ENCODE measurements at regions not wholly inside any gene's neighbourhood (a gene's known extent, or its start where the extent isn't known, plus 50 kb on each side); places are given as distances from the start of the nearest gene placed in this dataset.

DNA sequence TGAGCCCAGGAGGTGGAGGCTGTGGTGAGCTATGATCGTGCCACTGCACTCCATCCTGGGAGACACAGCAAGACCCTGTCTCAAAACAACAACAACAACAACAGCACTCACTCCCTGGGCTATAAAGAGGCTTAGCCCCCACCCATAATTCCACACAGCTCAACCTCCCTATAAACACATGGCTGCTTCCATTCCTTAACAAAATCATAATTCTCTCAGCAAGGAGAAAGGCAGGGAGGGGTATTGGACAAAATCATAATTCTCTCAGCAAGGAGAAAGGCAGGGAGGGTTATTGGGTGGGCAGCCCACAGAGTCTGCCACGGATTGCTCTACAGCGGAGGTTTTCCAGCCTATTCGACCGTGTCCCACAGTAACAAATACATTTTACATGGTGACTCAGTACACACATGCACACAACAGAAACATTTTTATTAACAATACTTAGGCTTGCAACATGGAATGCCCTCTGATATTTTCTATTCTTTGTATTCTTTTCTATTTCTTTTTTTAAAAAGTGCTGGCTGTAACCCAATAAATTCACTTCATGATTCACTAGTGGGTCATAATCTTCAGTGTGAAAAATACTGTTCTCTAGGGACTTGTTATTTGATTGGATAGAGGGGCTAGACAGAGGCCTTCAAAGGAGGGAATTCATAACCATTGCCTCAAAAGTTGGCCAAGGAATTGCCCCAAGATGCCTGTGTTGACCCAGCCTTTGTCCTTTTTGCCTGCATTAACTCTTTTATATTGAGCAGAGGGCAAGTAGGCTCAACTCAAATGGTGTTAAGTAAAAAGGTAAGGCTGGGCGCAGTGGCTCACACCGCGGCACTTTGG lies 50.6 kb upstream of the ZMYND8 start:
- Histone ChIP-seq H3K27me3 (replicated peaks; ENCODE audit: insufficient read depth, low read length) (no peaks in the 10 kb centered on the region), H3K36me3 (replicated peaks; ENCODE audit: insufficient read depth, low read length) (no peaks in the 10 kb centered on the region), H3K9me2 (replicated peaks; ENCODE audit: insufficient read depth, low read length) (no peaks in the 10 kb centered on the region), H3F3A (ENCODE audit: insufficient read depth, low read length) (peaks cover 4% of the 10 kb centered on the region), H2AFZ (ENCODE audit: low read length) (no peak overlapping the region), H3K4me2 (ENCODE audit: low read depth, low read length) (no peak overlapping the region), H3K4me3 (ENCODE audit: low read length) (no peak overlapping the region), H3K79me2 (ENCODE audit: low read length) (no peaks in the 10 kb centered on the region), H3K4me1 (ENCODE audit: low read length) (peaks cover 17% of the 10 kb centered on the region), H3K9ac (ENCODE audit: low read length) (no peak overlapping the region), H3K27ac (ENCODE audit: low read length) (no peak overlapping the region), H4K20me1 (ENCODE audit: insufficient read depth, low read length) (no peaks in the 10 kb centered on the region), H3K9me3 (replicated peaks; ENCODE audit: insufficient read depth, low read length) (no peaks in the 10 kb centered on the region)
- DNase-seq: no peak
- TF ChIP-seq EZH2 (optimal IDR thresholded peaks at IDR 0.05; ENCODE audit: low read depth, low read length) (no peak), EZH2phosphoT487 (IDR thresholded peaks at IDR 0.05; ENCODE audit: low read length) (no peak)
- TF ChIP-seq, protein P1, sequence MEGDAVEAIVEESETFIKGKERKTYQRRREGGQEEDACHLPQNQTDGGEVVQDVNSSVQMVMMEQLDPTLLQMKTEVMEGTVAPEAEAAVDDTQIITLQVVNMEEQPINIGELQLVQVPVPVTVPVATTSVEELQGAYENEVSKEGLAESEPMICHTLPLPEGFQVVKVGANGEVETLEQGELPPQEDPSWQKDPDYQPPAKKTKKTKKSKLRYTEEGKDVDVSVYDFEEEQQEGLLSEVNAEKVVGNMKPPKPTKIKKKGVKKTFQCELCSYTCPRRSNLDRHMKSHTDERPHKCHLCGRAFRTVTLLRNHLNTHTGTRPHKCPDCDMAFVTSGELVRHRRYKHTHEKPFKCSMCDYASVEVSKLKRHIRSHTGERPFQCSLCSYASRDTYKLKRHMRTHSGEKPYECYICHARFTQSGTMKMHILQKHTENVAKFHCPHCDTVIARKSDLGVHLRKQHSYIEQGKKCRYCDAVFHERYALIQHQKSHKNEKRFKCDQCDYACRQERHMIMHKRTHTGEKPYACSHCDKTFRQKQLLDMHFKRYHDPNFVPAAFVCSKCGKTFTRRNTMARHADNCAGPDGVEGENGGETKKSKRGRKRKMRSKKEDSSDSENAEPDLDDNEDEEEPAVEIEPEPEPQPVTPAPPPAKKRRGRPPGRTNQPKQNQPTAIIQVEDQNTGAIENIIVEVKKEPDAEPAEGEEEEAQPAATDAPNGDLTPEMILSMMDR (IDR thresholded peaks at IDR 0.05; ENCODE audit: low read length): no peak

DNA sequence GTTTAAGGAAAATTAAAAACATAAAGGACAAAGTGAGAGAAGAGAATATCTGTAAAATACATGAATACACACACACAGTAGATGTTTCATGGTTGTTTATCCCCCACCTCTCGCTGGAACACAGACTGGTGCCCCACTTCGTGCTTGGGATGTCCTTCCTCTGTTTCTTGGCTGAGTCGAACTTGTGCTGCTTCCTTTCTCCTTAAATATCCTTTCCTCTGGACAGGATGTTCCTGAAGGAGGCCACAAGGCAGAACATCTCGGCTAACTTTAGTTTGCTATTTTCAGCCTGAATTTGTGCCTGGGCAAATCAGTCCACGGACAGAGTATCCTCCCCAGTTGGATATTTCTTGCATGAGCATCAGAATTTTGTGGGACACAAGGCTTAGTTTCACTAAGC lies 54.7 kb upstream of the ZMYND8 start:
- H3F3A ChIP-seq (ENCODE audit: insufficient read depth, low read length): peaks cover 35% of the 10 kb centered on the region
- no peak overlapping the region for H3K27ac ChIP-seq (ENCODE audit: low read length)
- no peak overlapping the region for H3K9ac ChIP-seq (ENCODE audit: low read length)
- no peak for DNase-seq
- H4K20me1 ChIP-seq (ENCODE audit: insufficient read depth, low read length): no peaks in the 10 kb centered on the region
- peak overlapping the region; percentile 37; the same call in 1 of the 2 replicates for H3K4me2 ChIP-seq (ENCODE audit: low read depth, low read length)
- no peaks in the 10 kb centered on the region for H3K9me3 ChIP-seq (replicated peaks; ENCODE audit: insufficient read depth, low read length)
- no peaks in the 10 kb centered on the region for H3K79me2 ChIP-seq (ENCODE audit: low read length)
- no peak overlapping the region for H3K4me3 ChIP-seq (ENCODE audit: low read length)
- no peaks in the 10 kb centered on the region for H3K36me3 ChIP-seq (replicated peaks; ENCODE audit: insufficient read depth, low read length)
- peaks cover 44% of the 10 kb centered on the region for H3K4me1 ChIP-seq (ENCODE audit: low read length)
- TF ChIP-seq EZH2 (optimal IDR thresholded peaks at IDR 0.05; ENCODE audit: low read depth, low read length) (no peak), EZH2phosphoT487 (IDR thresholded peaks at IDR 0.05; ENCODE audit: low read length) (no peak)
- TF ChIP-seq, protein P1 (IDR thresholded peaks at IDR 0.05; ENCODE audit: low read length): no peak
- no peaks in the 10 kb centered on the region for H3K27me3 ChIP-seq (replicated peaks; ENCODE audit: insufficient read depth, low read length)
- peak overlapping the region; percentile 57; the same call in 1 of the 2 replicates for H2AFZ ChIP-seq (ENCODE audit: low read length)
- H3K9me2 ChIP-seq (replicated peaks; ENCODE audit: insufficient read depth, low read length): no peaks in the 10 kb centered on the region

DNA sequence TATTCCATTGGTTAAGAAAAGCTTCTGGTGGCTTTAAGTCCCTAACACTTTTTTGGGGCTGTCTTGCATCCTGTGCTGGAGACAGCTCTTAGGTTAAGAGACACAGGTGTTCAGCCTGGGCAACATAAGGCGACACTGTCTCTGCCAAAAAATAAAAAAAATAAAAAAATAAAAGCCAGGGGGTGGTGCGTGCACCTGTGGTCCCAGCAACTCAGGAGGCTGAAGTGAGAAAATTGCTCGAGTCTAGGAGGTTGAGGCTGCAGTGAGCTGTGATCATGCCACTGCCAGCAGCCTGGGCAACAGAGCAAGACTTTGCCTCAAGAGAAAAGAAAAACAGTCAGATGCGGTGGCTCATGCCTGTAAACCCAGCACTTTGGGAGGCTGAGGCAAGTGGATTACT lies 55.6 kb upstream of the ZMYND8 start:
- H3K27ac ChIP-seq (ENCODE audit: low read length): peak overlapping the region; percentile 66; the same call in 1 of the 2 replicates

More for the DNA sequence above, 55.6 kb upstream of the ZMYND8 start:
- Histone ChIP-seq H3K27me3 (replicated peaks; ENCODE audit: insufficient read depth, low read length) (no peaks in the 10 kb centered on the region), H3K9ac (ENCODE audit: low read length) (peak overlapping the region; percentile 15; the same call in 1 of the 2 replicates), H4K20me1 (ENCODE audit: insufficient read depth, low read length) (no peaks in the 10 kb centered on the region), H3K4me1 (ENCODE audit: low read length) (peaks cover 54% of the 10 kb centered on the region), H3K36me3 (replicated peaks; ENCODE audit: insufficient read depth, low read length) (no peaks in the 10 kb centered on the region), H3F3A (ENCODE audit: insufficient read depth, low read length) (peaks cover 44% of the 10 kb centered on the region), H3K4me2 (ENCODE audit: low read depth, low read length) (peak overlapping the region; percentile 27; the same call in 1 of the 2 replicates), H3K9me2 (replicated peaks; ENCODE audit: insufficient read depth, low read length) (no peaks in the 10 kb centered on the region), H3K79me2 (ENCODE audit: low read length) (no peaks in the 10 kb centered on the region), H3K9me3 (replicated peaks; ENCODE audit: insufficient read depth, low read length) (no peaks in the 10 kb centered on the region), H2AFZ (ENCODE audit: low read length) (no peak overlapping the region), H3K4me3 (ENCODE audit: low read length) (no peak overlapping the region)
- TF ChIP-seq EZH2 (optimal IDR thresholded peaks at IDR 0.05; ENCODE audit: low read depth, low read length): no peak
- TF ChIP-seq EZH2phosphoT487 (IDR thresholded peaks at IDR 0.05; ENCODE audit: low read length): no peak
- TF ChIP-seq, protein P1 (IDR thresholded peaks at IDR 0.05; ENCODE audit: low read length): no peak
- peak; percentile 89 for DNase-seq
